ENCODE measurements at regions not wholly inside any gene's neighbourhood (a gene's known extent, or its start where the extent isn't known, plus 50 kb on each side); places are given as distances from the start of the nearest gene placed in this dataset.

GRCh38 chr9:95678759-95679158, 162.0 kb upstream of the PTCH1 start:
- TF ChIP-seq CTCF (IDR thresholded peaks at IDR 0.05 in 4 of 5, conservative IDR thresholded peaks at IDR 0.05 in 1 of 5) (no peak), POLR2A (IDR thresholded peaks at IDR 0.05) (no peak)
- DNase-seq (no peak), ATAC-seq (no peak)
- no peak overlapping the region for H3K4me3 ChIP-seq
- no peaks in the 10 kb centered on the region for H3K36me3 ChIP-seq
- no peaks in the 10 kb centered on the region for H3K9me3 ChIP-seq
- intact Hi-C loops (cut with DNase I; ENCODE audit: low total_unique reads), result no loop called here
- in situ Hi-C loops (cut with MboI; ENCODE audit: low sequenced_read_pairs in 4 of 4), result no loop called here
- H3K4me1 ChIP-seq, result no peaks in the 10 kb centered on the region
- no peaks in the 10 kb centered on the region for H3K27me3 ChIP-seq
- H3K27ac ChIP-seq, result no peak overlapping the region

GRCh38 chr9:95670122-95670521, 153.4 kb upstream of the PTCH1 start:
- Histone ChIP-seq H3K4me3 (no peak overlapping the region), H3K27me3 (peaks cover 0 to 4% (median 3%) of the 10 kb centered on the region in 3 donors), H3K36me3 (no peaks in the 10 kb centered on the region), H3K4me1 (no peaks in the 10 kb centered on the region), H3K9me3 (no peaks in the 10 kb centered on the region), H3K27ac (no peak overlapping the region)
- DNase-seq (no peak), ATAC-seq (no peak)
- in situ Hi-C loops (cut with MboI; ENCODE audit: low sequenced_read_pairs in 4 of 4) (no loop called here), intact Hi-C loops (cut with DNase I; ENCODE audit: low total_unique reads) (no loop called here)
- TF ChIP-seq POLR2A (IDR thresholded peaks at IDR 0.05) (no peak), CTCF (IDR thresholded peaks at IDR 0.05 in 4 of 5, conservative IDR thresholded peaks at IDR 0.05 in 1 of 5) (no peak)

GRCh38 chr9:95669253-95669652, 152.5 kb upstream of the PTCH1 start:
- ATAC-seq (no peak), DNase-seq (no peak)
- TF ChIP-seq CTCF (IDR thresholded peaks at IDR 0.05 in 4 of 5, conservative IDR thresholded peaks at IDR 0.05 in 1 of 5), result no peak
- no peak for TF ChIP-seq POLR2A (IDR thresholded peaks at IDR 0.05)
- Histone ChIP-seq H3K9me3 (no peaks in the 10 kb centered on the region), H3K36me3 (no peaks in the 10 kb centered on the region), H3K27me3 (peaks cover 0 to 4% (median 3%) of the 10 kb centered on the region in 3 donors), H3K4me3 (no peak overlapping the region), H3K27ac (no peak overlapping the region), H3K4me1 (no peaks in the 10 kb centered on the region)
- intact Hi-C loops (cut with DNase I; ENCODE audit: low total_unique reads) (no loop called here), in situ Hi-C loops (cut with MboI; ENCODE audit: low sequenced_read_pairs in 4 of 4) (no loop called here)

GRCh38 chr9:95667789-95668188, 151.0 kb upstream of the PTCH1 start:
- no peaks in the 10 kb centered on the region for H3K4me1 ChIP-seq
- intact Hi-C loops (cut with DNase I; ENCODE audit: low total_unique reads) (no loop called here), in situ Hi-C loops (cut with MboI; ENCODE audit: low sequenced_read_pairs in 4 of 4) (no loop called here)
- H3K9me3 ChIP-seq, result no peaks in the 10 kb centered on the region
- ATAC-seq (no peak), DNase-seq (no peak)
- H3K36me3 ChIP-seq, result no peaks in the 10 kb centered on the region
- TF ChIP-seq POLR2A (IDR thresholded peaks at IDR 0.05), result no peak
- TF ChIP-seq CTCF (IDR thresholded peaks at IDR 0.05 in 4 of 5, conservative IDR thresholded peaks at IDR 0.05 in 1 of 5), result no peak
- peaks cover 0 to 4% (median 3%) of the 10 kb centered on the region in 3 donors for H3K27me3 ChIP-seq
- H3K4me3 ChIP-seq, result no peak overlapping the region
- H3K27ac ChIP-seq, result no peak overlapping the region

GRCh38 chr9:95666785-95667155, 150.0 kb upstream of the PTCH1 start:
- in situ Hi-C loops (cut with MboI; ENCODE audit: low sequenced_read_pairs in 4 of 4), result no loop called here
- ATAC-seq, result no peak
- intact Hi-C loops (cut with DNase I; ENCODE audit: low total_unique reads), result no loop called here

More at GRCh38 chr9:95666785-95667155, 150.0 kb upstream of the PTCH1 start:
- TF ChIP-seq POLR2A (IDR thresholded peaks at IDR 0.05), result no peak
- no peak for TF ChIP-seq CTCF (IDR thresholded peaks at IDR 0.05 in 4 of 5, conservative IDR thresholded peaks at IDR 0.05 in 1 of 5)
- DNase-seq, result no peak
- Histone ChIP-seq H3K9me3 (no peaks in the 10 kb centered on the region), H3K4me3 (no peak overlapping the region), H3K36me3 (no peaks in the 10 kb centered on the region), H3K27me3 (peaks cover 0 to 4% (median 3%) of the 10 kb centered on the region in 3 donors), H3K27ac (no peak overlapping the region), H3K4me1 (no peaks in the 10 kb centered on the region)

Measured in gastrocnemius medialis (tissue), 4 donors.